ENCODE measurements at regions not wholly inside any gene's neighbourhood (a gene's known extent, or its start where the extent isn't known, plus 50 kb on each side); places are given as distances from the start of the nearest gene placed in this dataset.

DNA sequence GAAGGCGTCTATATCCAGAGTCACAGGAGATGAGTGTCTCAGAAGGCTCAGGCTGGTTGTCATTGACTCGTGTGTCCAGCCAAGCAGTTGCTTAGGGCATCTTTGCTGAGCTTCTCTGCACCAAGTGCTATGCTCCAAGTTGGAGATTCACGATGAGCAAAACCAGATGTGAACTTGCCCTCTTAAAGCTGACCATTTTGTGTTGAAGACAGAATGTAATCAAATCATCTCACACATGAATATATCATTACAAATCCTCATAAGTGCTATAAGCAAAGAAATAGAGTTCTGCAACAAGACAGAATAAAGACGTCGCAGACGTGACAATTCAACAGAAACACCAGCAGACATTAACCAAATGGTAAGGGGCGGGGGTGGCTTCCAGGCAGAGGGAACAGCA, 103.9 kb downstream of the ALDH8A1 start:
- TF ChIP-seq, protein P1, sequence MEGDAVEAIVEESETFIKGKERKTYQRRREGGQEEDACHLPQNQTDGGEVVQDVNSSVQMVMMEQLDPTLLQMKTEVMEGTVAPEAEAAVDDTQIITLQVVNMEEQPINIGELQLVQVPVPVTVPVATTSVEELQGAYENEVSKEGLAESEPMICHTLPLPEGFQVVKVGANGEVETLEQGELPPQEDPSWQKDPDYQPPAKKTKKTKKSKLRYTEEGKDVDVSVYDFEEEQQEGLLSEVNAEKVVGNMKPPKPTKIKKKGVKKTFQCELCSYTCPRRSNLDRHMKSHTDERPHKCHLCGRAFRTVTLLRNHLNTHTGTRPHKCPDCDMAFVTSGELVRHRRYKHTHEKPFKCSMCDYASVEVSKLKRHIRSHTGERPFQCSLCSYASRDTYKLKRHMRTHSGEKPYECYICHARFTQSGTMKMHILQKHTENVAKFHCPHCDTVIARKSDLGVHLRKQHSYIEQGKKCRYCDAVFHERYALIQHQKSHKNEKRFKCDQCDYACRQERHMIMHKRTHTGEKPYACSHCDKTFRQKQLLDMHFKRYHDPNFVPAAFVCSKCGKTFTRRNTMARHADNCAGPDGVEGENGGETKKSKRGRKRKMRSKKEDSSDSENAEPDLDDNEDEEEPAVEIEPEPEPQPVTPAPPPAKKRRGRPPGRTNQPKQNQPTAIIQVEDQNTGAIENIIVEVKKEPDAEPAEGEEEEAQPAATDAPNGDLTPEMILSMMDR (conservative IDR thresholded peaks at IDR 0.05 in 1 of 2, IDR thresholded peaks at IDR 0.05 in 1 of 2; ENCODE audit: low read depth in 1 of 2, low read length in 2 of 2) = no peak
- no peak for TF ChIP-seq EZH2 (IDR thresholded peaks at IDR 0.05; ENCODE audit: low read length, missing control alignments)
